ENCODE measurements at regions not wholly inside any gene's neighbourhood (a gene's known extent, or its start where the extent isn't known, plus 50 kb on each side); places are given as distances from the start of the nearest gene placed in this dataset.

- H3K36me3 ChIP-seq (replicated peaks; ENCODE audit: insufficient read depth, low read length): no peaks in the 10 kb centered on the region
- no peak overlapping the region for H3K27ac ChIP-seq (ENCODE audit: low read length)
- H2AFZ ChIP-seq (ENCODE audit: low read length): no peak overlapping the region
Measured at GRCh38 chr10:28930514-28931495, 253.5 kb downstream of the BAMBI start.

GRCh38 chr10:28935061-28935460, 257.7 kb downstream of the BAMBI start:
- H3K4me3 ChIP-seq (ENCODE audit: low read length): no peak overlapping the region
- no peak for TF ChIP-seq CTCF (IDR thresholded peaks at IDR 0.05; ENCODE audit: low read length)
- no peak for TF ChIP-seq EZH2phosphoT487 (IDR thresholded peaks at IDR 0.05; ENCODE audit: low read length)
- TF ChIP-seq EZH2 (optimal IDR thresholded peaks at IDR 0.05; ENCODE audit: low read depth, low read length): no peak

More at GRCh38 chr10:28930514-28931495, 253.5 kb downstream of the BAMBI start:
- no peak overlapping the region for H3K4me2 ChIP-seq (ENCODE audit: low read depth, low read length)
- no peaks in the 10 kb centered on the region for H3K27me3 ChIP-seq (replicated peaks; ENCODE audit: insufficient read depth, low read length)
- H3K4me3 ChIP-seq (ENCODE audit: low read length): no peak overlapping the region
- H3K4me1 ChIP-seq (ENCODE audit: low read length): no peaks in the 10 kb centered on the region
- no peak for TF ChIP-seq EZH2 (optimal IDR thresholded peaks at IDR 0.05; ENCODE audit: low read depth, low read length)
- no peak for TF ChIP-seq EZH2phosphoT487 (IDR thresholded peaks at IDR 0.05; ENCODE audit: low read length)
- TF ChIP-seq CTCF (IDR thresholded peaks at IDR 0.05; ENCODE audit: low read length): no peak
- H3F3A ChIP-seq (ENCODE audit: insufficient read depth, low read length): no peaks in the 10 kb centered on the region
- no peaks in the 10 kb centered on the region for H3K79me2 ChIP-seq (ENCODE audit: low read length)
- H3K9ac ChIP-seq (ENCODE audit: low read length): no peak overlapping the region
- no peaks in the 10 kb centered on the region for H3K9me3 ChIP-seq (replicated peaks; ENCODE audit: insufficient read depth, low read length)
- H4K20me1 ChIP-seq (ENCODE audit: insufficient read depth, low read length): no peaks in the 10 kb centered on the region
- no peak for DNase-seq
- H3K9me2 ChIP-seq (replicated peaks; ENCODE audit: insufficient read depth, low read length): no peaks in the 10 kb centered on the region

GRCh38 chr10:28937959-28938358, 260.6 kb downstream of the BAMBI start:
- no peak overlapping the region for H3K4me2 ChIP-seq (ENCODE audit: low read depth, low read length)
- H3F3A ChIP-seq (ENCODE audit: insufficient read depth, low read length): no peaks in the 10 kb centered on the region
- no peaks in the 10 kb centered on the region for H3K4me1 ChIP-seq (ENCODE audit: low read length)
- H2AFZ ChIP-seq (ENCODE audit: low read length): no peak overlapping the region
- H3K36me3 ChIP-seq (replicated peaks; ENCODE audit: insufficient read depth, low read length): no peaks in the 10 kb centered on the region
- H3K27ac ChIP-seq (ENCODE audit: low read length): no peak overlapping the region
- DNase-seq: no peak
- H3K79me2 ChIP-seq (ENCODE audit: low read length): no peaks in the 10 kb centered on the region
- H3K9ac ChIP-seq (ENCODE audit: low read length): no peak overlapping the region
- no peak overlapping the region for H3K4me3 ChIP-seq (ENCODE audit: low read length)
- H4K20me1 ChIP-seq (ENCODE audit: insufficient read depth, low read length): no peaks in the 10 kb centered on the region
- H3K9me3 ChIP-seq (replicated peaks; ENCODE audit: insufficient read depth, low read length): no peaks in the 10 kb centered on the region
- no peak for TF ChIP-seq EZH2phosphoT487 (IDR thresholded peaks at IDR 0.05; ENCODE audit: low read length)
- no peak for TF ChIP-seq EZH2 (optimal IDR thresholded peaks at IDR 0.05; ENCODE audit: low read depth, low read length)
- TF ChIP-seq CTCF (IDR thresholded peaks at IDR 0.05; ENCODE audit: low read length): no peak
- no peaks in the 10 kb centered on the region for H3K27me3 ChIP-seq (replicated peaks; ENCODE audit: insufficient read depth, low read length)
- no peaks in the 10 kb centered on the region for H3K9me2 ChIP-seq (replicated peaks; ENCODE audit: insufficient read depth, low read length)

More at GRCh38 chr10:28935061-28935460, 257.7 kb downstream of the BAMBI start:
- Histone ChIP-seq H3K9me3 (replicated peaks; ENCODE audit: insufficient read depth, low read length) (no peaks in the 10 kb centered on the region), H3K27ac (ENCODE audit: low read length) (no peak overlapping the region), H3K9me2 (replicated peaks; ENCODE audit: insufficient read depth, low read length) (no peaks in the 10 kb centered on the region), H3K27me3 (replicated peaks; ENCODE audit: insufficient read depth, low read length) (no peaks in the 10 kb centered on the region), H3K4me1 (ENCODE audit: low read length) (no peaks in the 10 kb centered on the region), H3K79me2 (ENCODE audit: low read length) (no peaks in the 10 kb centered on the region), H3K9ac (ENCODE audit: low read length) (no peak overlapping the region), H3K4me2 (ENCODE audit: low read depth, low read length) (no peak overlapping the region), H3F3A (ENCODE audit: insufficient read depth, low read length) (no peaks in the 10 kb centered on the region), H4K20me1 (ENCODE audit: insufficient read depth, low read length) (no peaks in the 10 kb centered on the region), H3K36me3 (replicated peaks; ENCODE audit: insufficient read depth, low read length) (no peaks in the 10 kb centered on the region), H2AFZ (ENCODE audit: low read length) (no peak overlapping the region)
- DNase-seq: no peak
